ENCODE measurements at regions not wholly inside any gene's neighbourhood (a gene's known extent, or its start where the extent isn't known, plus 50 kb on each side); places are given as distances from the start of the nearest gene placed in this dataset.

DNA sequence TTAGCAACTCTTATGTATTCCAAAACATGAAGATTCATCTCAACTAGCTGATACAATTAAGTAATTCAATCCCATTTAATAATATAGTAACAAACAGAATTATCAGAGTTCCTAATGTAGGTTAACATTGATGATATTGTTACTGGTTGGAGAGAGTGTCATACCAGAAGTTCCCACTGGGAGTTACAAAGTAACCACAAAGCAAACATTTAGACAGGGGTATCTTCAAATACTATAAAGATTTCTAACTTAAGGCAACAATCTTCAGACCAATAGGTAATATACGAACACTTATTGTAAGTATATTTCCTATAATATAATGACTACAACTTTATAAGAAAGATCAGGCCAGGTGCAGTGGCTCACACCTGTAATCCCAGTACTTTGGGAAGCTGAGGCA lies 1372.9 kb upstream of the PIK3C3 start:
- DNase-seq, result no peak

DNA sequence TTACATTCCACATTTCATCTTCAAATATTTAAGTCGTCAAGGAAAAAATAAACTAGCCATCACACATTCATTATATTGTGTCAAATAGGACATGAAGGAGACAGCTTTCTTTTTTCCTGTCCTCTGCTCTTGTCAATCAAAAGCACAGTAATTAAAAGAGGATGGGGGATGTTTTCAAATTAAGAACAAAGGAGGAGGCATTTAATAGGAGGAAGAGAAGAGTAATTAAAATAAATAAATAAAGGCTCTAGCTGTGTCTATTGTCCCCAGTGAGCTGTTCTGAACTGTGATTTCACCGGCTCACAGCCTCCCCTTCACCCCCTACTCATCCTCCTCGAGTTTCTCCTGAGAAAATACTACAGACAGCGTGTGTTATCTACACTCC lies 1377.1 kb upstream of the PIK3C3 start:
- DNase-seq, result no peak

DNA sequence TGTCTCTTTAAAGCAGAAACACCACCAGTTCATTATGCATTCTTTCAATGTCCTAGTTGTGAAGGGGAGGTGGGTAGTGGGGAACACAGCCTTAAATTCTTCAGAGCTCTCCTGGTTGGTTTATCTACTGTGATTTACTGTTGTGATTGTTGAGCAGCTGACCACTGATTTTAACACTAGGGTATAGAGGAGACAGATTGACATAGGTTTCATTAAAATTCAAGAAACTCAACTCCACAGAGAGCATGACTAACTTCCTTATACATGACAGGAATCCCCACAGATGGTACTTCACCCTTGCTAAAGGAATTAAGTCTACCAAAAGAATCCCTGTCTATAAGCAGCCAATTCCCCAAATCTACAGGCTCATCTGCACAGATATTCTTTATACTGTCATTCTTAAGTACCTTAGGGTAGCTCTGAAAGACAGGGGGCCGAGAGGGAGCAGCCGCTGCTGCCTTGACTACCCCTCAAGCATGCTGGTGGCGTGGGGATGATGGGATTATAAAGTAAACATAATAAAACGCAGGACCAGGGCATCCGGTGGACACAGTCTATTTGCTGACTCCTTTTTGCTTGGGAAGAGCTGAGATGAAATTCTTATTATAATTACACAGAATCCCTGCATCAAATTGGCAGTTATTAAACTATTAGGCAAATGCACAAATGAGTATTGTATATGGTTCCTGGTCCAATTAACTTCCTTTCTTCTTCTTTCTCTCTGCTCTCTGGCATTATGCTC lies 1377.6 kb upstream of the PIK3C3 start:
- no peak for DNase-seq

DNA sequence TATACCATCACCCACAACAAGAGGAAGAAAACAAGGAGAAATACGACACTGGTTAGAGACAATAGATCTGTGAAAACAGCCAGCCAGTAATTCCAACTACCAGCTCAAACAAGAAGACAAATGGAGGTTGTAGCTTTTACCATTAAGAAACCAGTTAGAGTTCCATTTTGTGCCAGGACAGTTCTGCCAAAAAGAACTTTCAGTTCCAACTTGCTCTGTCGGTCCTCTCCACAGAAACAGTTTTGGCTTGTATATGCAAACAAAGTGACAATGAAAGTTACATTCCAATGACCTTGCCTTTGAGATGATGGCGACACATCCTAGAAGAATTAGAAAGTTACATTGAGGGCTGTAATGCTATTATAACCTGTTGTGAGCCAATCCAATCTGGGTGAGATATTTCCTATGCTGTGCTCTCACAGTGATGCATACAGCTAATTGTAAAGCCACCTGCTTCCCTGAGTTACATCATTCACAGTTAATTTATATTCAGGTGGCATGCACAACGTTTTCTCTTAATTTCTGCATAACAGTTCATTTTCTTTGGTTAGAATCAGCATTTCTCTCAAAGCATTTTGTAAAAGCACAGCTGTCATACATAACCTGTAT lies 1378.4 kb upstream of the PIK3C3 start:
- no peak for DNase-seq

DNA sequence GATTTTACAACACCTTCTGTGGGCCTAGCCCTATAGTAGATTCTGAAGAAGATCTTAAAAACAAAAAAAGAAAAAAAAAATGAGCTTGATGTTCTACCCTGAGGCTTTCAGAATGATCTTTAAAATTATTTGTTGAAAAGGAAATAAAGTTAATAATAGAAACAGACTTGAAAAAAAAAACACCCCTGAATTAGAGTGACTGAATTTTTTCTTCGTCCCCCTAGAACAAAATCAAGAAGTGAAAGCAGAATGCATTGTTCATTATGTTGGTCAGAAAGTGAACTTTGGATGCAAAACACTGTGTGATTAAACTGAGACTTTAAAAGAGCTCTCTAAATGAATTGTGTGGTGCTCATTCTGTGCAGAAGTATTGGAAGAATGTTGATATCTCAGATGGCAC lies 1384.4 kb upstream of the PIK3C3 start:
- no peak for DNase-seq

DNA sequence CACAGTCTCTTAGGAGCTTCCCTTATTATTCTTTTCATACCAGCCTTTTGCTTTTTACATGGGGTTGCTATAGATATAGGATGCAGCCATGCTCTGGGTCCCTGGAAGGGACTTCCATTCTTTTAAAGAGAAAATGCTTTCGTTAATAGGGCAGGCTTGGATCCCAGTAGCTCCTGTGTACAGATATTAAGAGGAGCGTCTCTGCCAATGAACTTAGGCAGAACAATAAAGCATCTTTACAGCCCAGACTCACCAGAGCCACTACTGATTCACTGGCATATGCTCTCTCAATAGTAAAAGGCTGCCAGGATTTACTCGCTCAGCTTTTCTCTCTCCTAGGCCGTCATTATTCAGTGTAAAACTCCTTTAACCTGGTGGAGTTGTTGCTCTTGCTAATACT lies 1385.4 kb upstream of the PIK3C3 start:
- no peak for DNase-seq

DNA sequence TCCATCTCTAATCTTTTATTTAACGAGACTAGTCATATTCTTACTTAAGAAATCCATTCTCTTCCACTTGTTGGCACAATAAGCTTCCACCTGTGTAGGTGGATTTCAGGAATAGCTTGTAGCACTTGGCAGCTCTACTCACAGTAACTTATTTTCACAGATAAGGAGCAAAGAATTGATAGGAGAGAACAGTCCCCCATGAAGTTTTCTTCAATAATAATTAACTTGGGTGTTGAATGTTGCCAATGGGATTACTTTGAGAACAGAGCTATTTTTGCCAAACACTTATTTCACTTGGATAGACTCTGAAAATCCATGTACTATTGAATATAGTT lies 1388.6 kb upstream of the PIK3C3 start:
- DNase-seq, result no peak

DNA sequence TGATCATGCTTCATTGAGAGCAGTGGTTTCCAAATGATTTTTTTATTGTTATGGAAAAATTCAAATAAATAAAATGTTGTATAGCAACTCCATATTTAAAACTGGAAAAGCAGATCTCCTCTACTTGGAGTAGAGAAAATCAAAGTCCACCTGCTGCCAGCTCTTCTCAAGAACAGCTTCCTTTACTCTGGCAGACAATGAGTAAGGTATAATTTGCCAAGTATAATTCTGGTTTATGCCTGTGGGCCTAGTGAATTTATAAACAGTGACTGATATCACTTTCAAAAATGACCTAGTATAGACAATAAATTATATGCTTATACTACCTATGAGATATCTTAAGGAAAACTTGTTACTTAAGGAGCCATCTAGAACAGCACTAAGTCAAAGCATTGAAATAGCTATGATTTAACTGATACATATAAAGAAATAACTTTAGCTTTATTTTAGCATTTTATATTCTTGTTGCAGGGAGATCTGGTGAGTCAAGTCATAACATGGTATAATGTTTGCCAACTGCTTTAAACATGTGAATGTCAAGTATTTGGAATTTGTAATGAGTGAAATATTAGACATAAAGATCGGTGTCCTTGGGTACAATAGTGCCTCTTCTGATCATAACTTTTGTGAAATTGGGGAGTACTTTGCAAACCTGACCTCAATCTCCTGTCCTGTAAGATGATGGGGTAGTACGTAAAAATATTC lies 1389.1 kb upstream of the PIK3C3 start:
- DNase-seq, result no peak

DNA sequence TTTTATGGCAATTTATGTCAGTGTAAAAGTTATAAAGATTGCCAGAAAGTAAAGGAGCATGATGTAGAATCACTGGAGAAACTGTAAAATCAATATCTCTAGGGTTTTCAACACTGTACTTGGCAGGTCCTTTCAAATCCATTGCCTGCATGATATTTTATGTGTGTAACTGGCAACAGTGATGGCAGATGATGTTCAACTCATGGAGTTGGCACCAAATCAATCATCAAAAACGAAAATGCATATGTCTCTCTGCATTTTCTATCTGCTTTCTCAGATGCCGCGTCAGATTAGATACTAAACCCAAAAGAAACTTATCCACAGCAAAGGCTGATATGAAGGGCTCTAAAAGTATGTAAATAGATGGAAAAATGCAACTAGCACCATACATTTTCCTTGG lies 1395.5 kb upstream of the PIK3C3 start:
- no peak for DNase-seq

DNA sequence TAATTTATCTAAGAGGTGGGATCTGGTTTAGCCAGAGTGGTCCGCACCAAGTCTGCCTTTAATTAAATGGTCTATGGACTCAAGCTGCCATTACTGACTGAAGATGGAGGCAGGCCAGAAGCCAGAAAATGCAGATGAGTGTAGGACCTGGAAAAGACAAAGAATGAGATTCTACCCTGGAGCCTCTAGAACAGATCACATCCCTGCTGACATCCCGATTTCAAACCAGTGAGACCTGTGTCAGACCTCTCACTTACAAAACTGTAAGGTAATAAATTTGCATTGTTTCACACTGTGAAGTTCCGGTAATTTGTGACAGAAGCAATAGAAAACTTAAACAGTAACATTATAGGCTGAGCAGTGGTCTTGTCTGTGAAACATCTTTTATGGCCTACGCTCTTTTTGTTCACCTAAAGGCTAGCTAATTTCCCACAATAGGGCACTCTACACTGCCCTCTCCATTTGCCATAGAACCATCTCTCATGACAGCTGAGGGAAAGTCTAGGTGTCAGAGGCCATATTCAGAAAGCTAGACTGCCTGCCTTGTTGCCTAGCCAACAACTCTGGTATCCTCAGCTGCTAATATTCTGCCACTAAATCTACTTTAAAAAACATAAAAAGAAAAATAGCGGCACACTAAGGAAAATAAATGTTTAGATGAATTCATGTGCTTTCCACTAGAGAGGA lies 1396.2 kb upstream of the PIK3C3 start:
- DNase-seq, result no peak

DNA sequence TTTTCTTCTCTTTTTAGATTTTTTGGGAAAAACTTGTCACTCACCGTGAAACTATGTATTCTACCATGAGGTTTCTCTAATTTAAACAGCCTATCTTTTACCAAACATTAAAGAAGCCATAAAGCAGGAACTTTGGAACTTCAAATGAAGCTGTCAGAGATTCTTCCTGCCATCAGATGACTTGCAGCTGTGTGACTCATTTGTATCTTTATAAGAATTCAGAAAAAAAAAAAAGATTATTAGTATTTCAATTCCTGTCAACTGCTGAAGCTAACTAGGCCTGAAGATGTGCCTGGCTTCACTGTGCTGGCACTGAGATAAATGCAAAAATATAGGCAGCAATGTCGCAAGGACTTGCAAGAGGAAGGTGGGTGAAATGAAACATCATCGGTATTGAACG lies 1399.1 kb upstream of the PIK3C3 start:
- no peak for DNase-seq

DNA sequence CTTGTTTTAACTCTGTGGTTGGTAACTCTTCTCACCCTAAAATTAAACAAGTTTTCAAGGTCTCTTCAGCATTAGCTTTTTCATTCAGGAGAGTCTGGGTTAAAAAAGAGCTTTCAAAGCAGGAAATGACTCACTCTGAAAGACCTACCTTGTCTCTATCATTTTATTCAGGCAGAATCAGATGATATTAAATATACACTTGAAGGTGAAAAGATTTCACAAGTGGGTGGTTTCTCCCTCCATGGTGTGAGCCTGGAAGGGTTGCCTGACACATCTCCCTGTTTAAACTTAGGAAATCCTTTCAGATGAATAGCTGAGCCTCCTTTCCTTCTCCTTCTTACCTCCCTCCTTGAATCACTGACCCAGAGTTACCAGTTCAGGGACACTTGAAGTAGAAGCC lies 1402.0 kb upstream of the PIK3C3 start:
- no peak for DNase-seq

DNA sequence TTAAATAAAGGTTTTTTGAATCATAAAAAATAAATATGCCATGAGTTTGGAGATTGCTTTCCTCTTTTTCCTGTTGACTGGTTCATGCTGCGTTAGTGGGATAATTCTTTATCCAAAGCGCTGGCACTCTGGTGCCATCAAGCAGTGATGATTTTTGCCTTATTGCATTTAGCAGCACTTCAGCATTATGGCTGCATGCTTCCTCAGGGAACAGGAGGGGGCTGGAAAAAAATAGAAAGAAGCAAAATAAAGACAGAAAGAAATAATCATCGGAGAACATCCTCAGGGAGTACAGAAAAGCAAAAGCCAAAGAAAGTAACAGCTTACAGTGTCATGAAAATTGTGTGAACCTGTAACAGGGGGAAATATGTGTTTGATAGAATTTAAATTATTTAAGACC lies 1408.2 kb upstream of the PIK3C3 start:
- no peak for DNase-seq

DNA sequence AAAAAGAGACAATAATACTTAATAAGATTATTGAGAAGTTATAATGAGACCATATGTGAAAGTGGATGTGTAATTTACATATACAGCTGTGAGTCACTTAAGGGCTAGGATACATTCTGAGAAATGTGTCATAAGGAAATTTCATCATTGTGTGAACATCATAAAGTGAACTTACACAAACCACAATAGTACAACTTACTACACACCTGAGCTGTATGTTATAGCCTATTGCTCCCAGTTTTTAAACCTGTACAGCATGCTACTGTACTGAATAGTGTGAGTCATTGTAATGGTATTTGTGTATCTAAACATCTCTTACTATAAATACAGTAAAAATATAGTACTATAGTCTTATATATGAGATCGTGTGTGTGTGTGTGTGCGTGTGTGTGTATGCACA lies 1420.3 kb upstream of the PIK3C3 start:
- no peak for DNase-seq

DNA sequence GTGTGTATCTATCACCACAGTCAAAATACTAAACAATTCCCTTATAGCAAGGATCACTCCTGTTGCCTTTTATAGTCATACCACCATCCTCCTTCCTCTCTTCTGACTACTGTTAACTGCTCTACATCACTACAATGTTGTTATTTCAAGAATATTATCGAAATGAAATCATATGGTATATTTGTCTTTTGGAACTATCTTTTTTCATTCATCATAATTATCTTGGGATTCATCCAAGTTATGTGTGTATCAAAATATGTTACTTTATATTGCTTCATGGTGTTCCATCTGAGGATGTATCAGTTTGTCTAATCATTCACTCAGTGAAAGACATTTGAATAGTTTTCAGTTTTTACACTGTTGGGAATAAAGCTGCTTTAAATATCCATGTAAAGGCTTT lies 1423.0 kb upstream of the PIK3C3 start:
- DNase-seq, result no peak

DNA sequence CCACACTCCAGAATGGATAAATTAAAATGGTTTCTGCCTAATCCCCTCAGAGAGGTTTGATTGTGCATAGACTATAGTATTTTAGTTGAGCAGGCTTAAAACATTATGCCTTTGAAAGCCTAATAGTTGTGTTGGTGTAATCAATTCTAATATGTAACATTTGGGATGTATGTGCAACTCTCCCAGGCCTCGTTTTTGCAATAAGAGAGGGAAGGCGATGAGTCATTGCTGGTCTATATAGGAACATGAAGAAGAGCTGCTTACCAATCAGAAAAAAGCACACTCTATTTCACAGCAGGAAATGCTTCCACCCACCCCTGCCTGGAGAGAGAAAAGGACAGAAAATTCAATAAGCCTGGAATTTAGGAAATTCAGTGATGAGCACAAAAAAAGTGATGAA lies 1424.0 kb upstream of the PIK3C3 start:
- no peak for DNase-seq

DNA sequence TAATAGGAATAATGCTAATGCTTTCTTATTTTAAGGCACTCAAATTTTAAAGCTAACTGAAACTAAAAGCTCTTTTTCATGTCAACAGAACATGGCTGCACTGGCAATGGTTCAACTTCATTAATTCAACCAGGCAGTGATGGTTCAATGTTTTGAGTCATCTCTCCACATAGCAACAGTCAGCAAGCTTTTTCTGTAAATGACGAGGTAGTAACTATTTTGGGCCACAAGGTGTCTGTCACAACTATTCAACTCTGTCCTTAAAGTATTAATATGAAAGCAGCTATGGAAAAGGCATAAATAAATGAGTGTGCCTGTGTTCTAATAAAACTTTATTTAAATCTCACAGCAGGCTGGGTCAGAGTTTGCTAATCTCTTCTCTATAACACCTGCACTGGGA lies 1425.6 kb upstream of the PIK3C3 start:
- DNase-seq, result no peak

DNA sequence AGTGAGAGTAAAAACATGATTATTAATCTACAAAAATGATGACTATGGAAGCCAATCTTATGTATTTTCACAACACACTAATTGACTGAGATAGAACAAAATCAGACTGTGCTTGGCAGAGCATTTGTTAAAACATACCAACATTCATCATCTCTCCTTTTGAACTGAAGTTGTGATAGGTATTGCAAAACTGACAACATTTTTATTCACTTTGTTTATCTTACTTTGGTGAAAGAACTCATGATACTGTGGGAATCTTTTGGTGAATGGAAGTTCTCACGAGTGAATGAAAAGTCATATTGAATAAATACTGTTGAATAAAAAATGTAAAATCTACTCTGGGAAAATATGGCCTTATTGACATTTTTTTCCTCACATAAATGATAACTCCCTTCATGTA lies 1430.2 kb upstream of the PIK3C3 start:
- no peak for DNase-seq

DNA sequence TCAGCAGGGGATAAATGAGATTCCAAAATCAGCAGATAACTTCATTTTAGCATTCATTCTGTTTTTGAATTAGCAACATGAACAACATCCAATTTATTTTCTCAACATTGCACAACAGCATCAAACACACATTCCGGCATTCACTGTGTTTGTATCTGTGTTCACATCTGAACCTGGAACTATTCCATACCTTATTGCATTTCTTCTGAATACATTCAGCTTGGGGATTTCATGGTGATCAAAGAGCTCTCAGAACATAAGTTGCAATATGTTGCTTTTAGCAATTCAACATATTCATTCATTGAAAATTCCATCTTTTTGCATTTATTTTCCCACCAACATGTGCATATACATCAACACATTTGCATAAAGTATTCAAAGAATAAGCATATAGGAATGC lies 1431.7 kb upstream of the PIK3C3 start:
- no peak for DNase-seq

DNA sequence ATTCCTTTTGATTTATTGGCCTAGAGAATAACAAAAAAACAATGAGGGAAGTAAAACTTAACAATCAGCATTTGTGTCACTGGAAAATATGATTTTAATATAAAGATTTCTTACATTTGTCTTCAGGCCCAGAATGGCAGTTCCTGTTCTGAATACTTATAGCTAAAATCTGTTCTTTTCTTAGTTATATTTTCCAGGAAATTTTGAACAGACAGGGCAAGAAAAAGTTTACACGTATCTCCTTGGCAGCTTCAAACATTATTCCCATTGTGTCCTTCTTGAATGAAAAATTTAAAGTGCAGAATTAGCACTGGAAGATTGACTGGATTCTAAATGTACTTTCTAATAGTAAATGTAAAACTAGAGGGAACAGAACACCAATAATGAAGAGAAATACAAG lies 1454.0 kb upstream of the PIK3C3 start:
- no peak for DNase-seq

DNA sequence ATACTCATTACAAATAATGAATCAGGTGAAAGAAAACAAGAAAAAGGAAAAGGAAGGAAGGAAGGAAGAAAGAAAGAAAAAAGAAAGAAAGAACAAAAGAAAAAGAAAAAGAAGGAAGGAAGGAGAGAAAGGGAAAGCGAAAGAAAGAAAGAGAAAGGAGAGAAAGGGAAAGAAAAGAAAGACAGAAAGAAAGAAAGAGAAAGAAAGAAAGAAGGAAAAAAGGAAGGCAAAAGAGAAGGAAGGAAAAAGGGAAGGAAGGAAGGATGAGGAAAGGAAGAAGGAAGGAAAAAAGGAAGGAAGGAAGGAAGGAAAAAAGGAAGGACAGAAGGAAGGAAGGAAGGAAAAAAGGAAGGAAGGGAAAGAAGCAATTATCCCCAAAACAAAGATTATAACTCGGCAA lies 1460.4 kb upstream of the PIK3C3 start:
- no peak for DNase-seq

DNA sequence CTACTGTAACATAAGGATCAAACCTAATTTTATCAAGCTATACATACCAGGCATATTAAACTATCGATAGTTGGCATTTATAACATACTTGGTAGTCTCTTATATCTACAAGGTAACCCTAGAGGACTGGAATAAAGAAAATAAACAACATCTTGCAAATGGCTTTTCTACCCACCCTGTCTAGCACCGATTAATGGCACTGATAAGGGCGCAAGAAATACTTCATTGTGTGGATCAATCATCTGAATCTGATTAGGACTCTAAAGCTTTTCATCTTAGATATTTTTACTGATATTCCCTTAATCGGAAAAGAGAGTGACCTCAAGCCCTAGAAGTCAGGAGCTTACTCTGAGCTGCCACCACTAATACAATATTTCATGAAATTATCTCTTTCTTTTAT lies 1461.7 kb upstream of the PIK3C3 start:
- DNase-seq, result no peak

DNA sequence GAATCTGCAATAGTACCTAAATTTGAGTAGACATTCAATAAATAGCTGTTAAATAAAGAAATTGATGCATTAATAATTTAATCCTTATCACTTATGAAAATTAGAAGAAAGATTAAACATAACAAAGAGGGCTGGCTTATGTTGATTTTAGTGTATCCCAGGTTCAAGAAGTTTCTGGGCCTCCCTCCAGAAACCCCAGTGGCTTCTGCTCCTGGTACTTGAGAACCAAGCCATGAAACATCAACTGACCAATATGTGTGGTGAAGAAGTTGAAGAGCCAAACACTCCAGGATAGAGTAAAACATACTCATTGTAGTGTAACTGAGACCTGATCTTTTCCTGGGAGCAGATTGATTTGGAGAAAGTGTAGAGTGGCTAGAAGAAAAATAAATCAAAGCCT lies 1465.7 kb upstream of the PIK3C3 start:
- DNase-seq, result no peak

DNA sequence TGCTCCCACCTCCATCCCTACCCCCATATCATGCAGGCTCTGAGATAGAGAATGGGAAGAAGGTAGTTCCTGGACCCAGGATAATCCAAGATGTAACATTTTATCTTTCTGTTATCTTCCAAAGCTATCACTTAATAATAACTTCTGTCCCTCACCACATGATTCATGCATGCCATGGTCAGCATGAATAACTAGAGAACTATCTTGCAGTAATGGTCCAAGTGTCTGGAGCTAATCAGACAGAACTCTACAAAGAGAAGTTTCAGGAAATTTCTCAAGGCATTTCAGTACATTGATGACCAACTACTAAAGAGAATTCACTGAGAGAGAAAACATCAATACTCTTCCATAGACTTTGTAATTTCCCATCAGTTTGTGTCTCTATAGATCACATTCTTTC lies 1469.7 kb upstream of the PIK3C3 start:
- DNase-seq, result no peak

Data from GDM1 (cell line).